Fibroblast of villous mesenchyme (primary cell): ENCODE measurements at regions not wholly inside any gene's neighbourhood (a gene's known extent, or its start where the extent isn't known, plus 50 kb on each side); places are given as distances from the start of the nearest gene placed in this dataset.
A peak's percentile ranks its signal among the peaks of the same experiment; 100 is the strongest.

Experiments
- DNase-seq: peaks from one replicate; pipeline ENCODE4 v3.0.0-alpha.2; 2010; ENCODE audit warnings: low read depth
- H3K4me3 ChIP-seq: 2 replicates; pipeline ENCODE4 v1.5.1; 2011; ENCODE audit warnings: low read depth, mild to moderate bottlenecking, low read length
- CTCF ChIP-seq: IDR thresholded peaks from 2 replicates; pipeline ENCODE4 v1.5.1; 2012; ENCODE audit warnings: low read depth, mild to moderate bottlenecking, low read length; ENCODE audit not compliant: insufficient read depth

GRCh38 chr4:82225030-82225429 is 148.8 kb downstream of the HNRNPD start:
- no peak for TF ChIP-seq CTCF
- no peak for DNase-seq
- H3K4me3 ChIP-seq: no peak overlapping the region

GRCh38 chr4:82223715-82224114 is 150.1 kb downstream of the HNRNPD start:
- no peak for DNase-seq
- no peak overlapping the region for H3K4me3 ChIP-seq
- no peak for TF ChIP-seq CTCF

GRCh38 chr4:82219346-82219745 is 154.4 kb downstream of the HNRNPD start:
- no peak for DNase-seq
- no peak overlapping the region for H3K4me3 ChIP-seq

GRCh38 chr4:82217986-82218715 is 155.6 kb downstream of the HNRNPD start:
- peak; percentile 32 for TF ChIP-seq CTCF
- DNase-seq: no peak
- no peak overlapping the region for H3K4me3 ChIP-seq

More at GRCh38 chr4:82219346-82219745, 154.4 kb downstream of the HNRNPD start:
- no peak for TF ChIP-seq CTCF

GRCh38 chr4:82216219-82216618 is 157.6 kb downstream of the HNRNPD start:
- no peak overlapping the region for H3K4me3 ChIP-seq
- no peak for DNase-seq
- no peak for TF ChIP-seq CTCF

GRCh38 chr4:82215800-82216199 is 158.0 kb downstream of the HNRNPD start:
- no peak for TF ChIP-seq CTCF
- DNase-seq: no peak
- H3K4me3 ChIP-seq: no peak overlapping the region

- no peak for DNase-seq
- no peak overlapping the region for H3K4me3 ChIP-seq
- no peak for TF ChIP-seq CTCF
Measured at GRCh38 chr4:82215039-82215438, 158.8 kb downstream of the HNRNPD start.
